ENCODE measurements at regions not wholly inside any gene's neighbourhood (a gene's known extent, or its start where the extent isn't known, plus 50 kb on each side); places are given as distances from the start of the nearest gene placed in this dataset.

DNA sequence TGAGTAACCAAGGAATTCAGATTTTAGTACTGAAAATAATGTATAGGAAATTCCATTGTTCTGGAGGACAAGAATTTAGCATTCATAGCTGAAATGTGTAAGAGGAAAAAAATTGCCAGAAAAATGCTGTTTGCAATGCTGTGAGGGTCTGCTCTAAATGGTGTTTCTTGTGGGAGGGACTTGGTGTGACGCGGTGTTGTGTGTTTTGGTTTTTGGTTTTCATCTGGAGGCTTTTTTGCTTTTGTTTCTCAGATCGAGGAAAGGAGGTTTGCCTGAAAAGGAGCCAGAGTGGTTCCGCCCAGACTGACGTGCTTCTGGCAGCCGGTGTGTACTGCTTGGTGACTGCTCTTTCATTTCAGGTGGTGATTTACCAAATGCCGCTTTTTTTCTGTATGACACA is 211.8 kb upstream of the HMGA2 start:
- no peaks in the 10 kb centered on the region for H3K4me1 ChIP-seq (ENCODE audit: insufficient read depth, low read length)
- H3K9me3 ChIP-seq (ENCODE audit: control insufficient read depth in 1 of 2, insufficient read depth in 1 of 2, low read length in 2 of 2): peaks cover 0 to 9% of the 10 kb centered on the region in 2 experiments
- H3K4me3 ChIP-seq (ENCODE audit: low read length): no peak overlapping the region
- ATAC-seq (ENCODE audit: poor library complexity) (no peak), DNase-seq (no peak)
- Mint-ChIP-seq H3K9me3 (no peaks in the 10 kb centered on the region), H3K36me3 (ENCODE audit: low read depth) (no peaks in the 10 kb centered on the region), H3K27me3 (peaks cover 19% of the 10 kb centered on the region), H3K4me3 (no peak overlapping the region), H3K27ac (no peak overlapping the region), H3K4me1 (ENCODE audit: low read depth) (no peaks in the 10 kb centered on the region)
- POLR2A ChIA-PET: no interaction called here
- no peaks in the 10 kb centered on the region for H3K36me3 ChIP-seq (ENCODE audit: insufficient read depth, low read length)
- H3K27ac ChIP-seq (ENCODE audit: low read depth in 1 of 2, low read length in 2 of 2): no peak overlapping the region
- no peaks in the 10 kb centered on the region for H3K27me3 ChIP-seq (ENCODE audit: control insufficient read depth in 1 of 2, insufficient read depth in 2 of 2, low read length in 2 of 2)
- CTCF ChIA-PET: interaction anchor here (1.5 kb wide), 1 partner anchor 13 kb away, joined by 3 read pairs; no protein-coding TSS in a partner anchor
- intact Hi-C loops (cut with DNase I, micrococcal nuclease): no loop called here
- TF ChIP-seq, protein P1, sequence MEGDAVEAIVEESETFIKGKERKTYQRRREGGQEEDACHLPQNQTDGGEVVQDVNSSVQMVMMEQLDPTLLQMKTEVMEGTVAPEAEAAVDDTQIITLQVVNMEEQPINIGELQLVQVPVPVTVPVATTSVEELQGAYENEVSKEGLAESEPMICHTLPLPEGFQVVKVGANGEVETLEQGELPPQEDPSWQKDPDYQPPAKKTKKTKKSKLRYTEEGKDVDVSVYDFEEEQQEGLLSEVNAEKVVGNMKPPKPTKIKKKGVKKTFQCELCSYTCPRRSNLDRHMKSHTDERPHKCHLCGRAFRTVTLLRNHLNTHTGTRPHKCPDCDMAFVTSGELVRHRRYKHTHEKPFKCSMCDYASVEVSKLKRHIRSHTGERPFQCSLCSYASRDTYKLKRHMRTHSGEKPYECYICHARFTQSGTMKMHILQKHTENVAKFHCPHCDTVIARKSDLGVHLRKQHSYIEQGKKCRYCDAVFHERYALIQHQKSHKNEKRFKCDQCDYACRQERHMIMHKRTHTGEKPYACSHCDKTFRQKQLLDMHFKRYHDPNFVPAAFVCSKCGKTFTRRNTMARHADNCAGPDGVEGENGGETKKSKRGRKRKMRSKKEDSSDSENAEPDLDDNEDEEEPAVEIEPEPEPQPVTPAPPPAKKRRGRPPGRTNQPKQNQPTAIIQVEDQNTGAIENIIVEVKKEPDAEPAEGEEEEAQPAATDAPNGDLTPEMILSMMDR (IDR thresholded peaks at IDR 0.05): no peak

DNA sequence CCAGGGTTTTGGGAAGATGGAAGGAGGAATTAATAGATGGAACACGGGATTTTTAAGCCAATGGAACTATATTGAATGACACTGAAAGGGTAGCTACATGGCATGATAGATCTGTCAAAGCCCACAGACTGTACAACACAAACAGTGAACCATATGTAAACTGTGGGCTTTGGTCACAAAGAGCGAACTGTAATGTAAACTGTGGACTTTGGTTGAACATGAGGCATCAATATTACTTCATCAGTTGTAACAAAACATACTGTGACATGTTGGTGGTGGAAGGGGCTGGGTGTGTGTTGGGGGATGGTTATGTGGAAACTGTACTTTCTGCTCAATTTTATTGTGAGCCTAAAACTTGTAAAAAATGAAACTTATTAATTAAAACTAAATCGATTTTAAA is 210.6 kb upstream of the HMGA2 start:
- H3K27ac Mint-ChIP-seq: no peak overlapping the region
- ATAC-seq (ENCODE audit: poor library complexity): no peak
- TF ChIP-seq, protein P1 (IDR thresholded peaks at IDR 0.05): no peak
- H3K4me1 Mint-ChIP-seq (ENCODE audit: low read depth): no peaks in the 10 kb centered on the region
- H3K9me3 Mint-ChIP-seq: no peaks in the 10 kb centered on the region
- no peaks in the 10 kb centered on the region for H3K36me3 Mint-ChIP-seq (ENCODE audit: low read depth)
- Histone ChIP-seq H3K9me3 (ENCODE audit: control insufficient read depth in 1 of 2, insufficient read depth in 1 of 2, low read length in 2 of 2) (peaks cover 0 to 8% of the 10 kb centered on the region in 2 experiments), H3K4me1 (ENCODE audit: insufficient read depth, low read length) (no peaks in the 10 kb centered on the region), H3K27ac (ENCODE audit: low read depth in 1 of 2, low read length in 2 of 2) (no peak overlapping the region), H3K4me3 (ENCODE audit: low read length) (no peak overlapping the region), H3K27me3 (ENCODE audit: control insufficient read depth in 1 of 2, insufficient read depth in 2 of 2, low read length in 2 of 2) (no peaks in the 10 kb centered on the region), H3K36me3 (ENCODE audit: insufficient read depth, low read length) (no peaks in the 10 kb centered on the region)
- DNase-seq: no peak
- H3K4me3 Mint-ChIP-seq: no peak overlapping the region
- peaks cover 26% of the 10 kb centered on the region for H3K27me3 Mint-ChIP-seq
- CTCF ChIA-PET: interaction anchor here (1.5 kb wide), 1 partner anchor 14 kb away, joined by 3 read pairs; no protein-coding TSS in a partner anchor
- intact Hi-C loops (cut with DNase I, micrococcal nuclease): no loop called here
- POLR2A ChIA-PET: no interaction called here

DNA sequence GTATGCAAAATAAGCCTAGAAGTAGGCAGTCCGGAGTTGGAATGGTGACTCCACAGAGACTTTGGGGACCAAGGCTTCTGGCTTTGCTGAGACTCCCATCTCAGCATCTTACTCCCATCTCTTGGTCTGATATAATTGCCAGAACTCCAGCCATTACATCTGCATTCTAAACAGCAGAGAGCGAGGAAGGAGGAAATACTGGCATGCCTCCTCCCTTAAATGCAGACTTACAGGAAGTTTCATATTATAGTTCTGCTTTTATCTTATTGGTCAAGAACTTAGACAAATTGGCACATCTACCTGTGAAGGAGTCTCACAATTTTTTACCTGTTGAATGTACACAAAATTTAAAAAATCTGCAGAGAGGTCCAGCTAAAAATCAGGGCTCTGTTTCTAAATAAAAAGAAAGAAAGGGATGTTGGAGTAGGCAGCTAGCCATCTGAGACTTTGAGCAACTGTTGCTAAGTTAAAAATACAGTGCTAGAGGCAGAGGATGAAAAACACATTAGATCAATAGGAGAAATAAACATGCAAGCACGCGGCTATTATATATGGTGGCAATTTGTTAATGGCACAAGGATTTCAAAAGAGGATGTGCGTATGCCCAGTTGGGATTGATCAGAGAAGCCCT is 209.9 kb upstream of the HMGA2 start:
- intact Hi-C loops (cut with DNase I, micrococcal nuclease): no loop called here
- H3K27me3 ChIP-seq (ENCODE audit: control insufficient read depth in 1 of 2, insufficient read depth in 2 of 2, low read length in 2 of 2): no peaks in the 10 kb centered on the region
- ATAC-seq (ENCODE audit: poor library complexity): no peak
- TF ChIP-seq, protein P1 (IDR thresholded peaks at IDR 0.05): no peak
- ChIA-PET POLR2A (no interaction called here), CTCF (no interaction called here)
- H3K9me3 ChIP-seq (ENCODE audit: control insufficient read depth in 1 of 2, insufficient read depth in 1 of 2, low read length in 2 of 2): peaks cover 0 to 4% of the 10 kb centered on the region in 2 experiments
- H3K27me3 Mint-ChIP-seq: peaks cover 29% of the 10 kb centered on the region
- no peaks in the 10 kb centered on the region for H3K9me3 Mint-ChIP-seq
- no peaks in the 10 kb centered on the region for H3K36me3 Mint-ChIP-seq (ENCODE audit: low read depth)
- H3K4me3 Mint-ChIP-seq: no peak overlapping the region
- H3K4me1 Mint-ChIP-seq (ENCODE audit: low read depth): no peaks in the 10 kb centered on the region
- H3K4me1 ChIP-seq (ENCODE audit: insufficient read depth, low read length): no peaks in the 10 kb centered on the region
- H3K36me3 ChIP-seq (ENCODE audit: insufficient read depth, low read length): no peaks in the 10 kb centered on the region
- no peak overlapping the region for H3K27ac Mint-ChIP-seq
- no peak overlapping the region for H3K27ac ChIP-seq (ENCODE audit: low read depth in 1 of 2, low read length in 2 of 2)
- DNase-seq: no peak
- no peak overlapping the region for H3K4me3 ChIP-seq (ENCODE audit: low read length)
